HepG2 (cell line): ENCODE measurements at regions not wholly inside any gene's neighbourhood (a gene's known extent, or its start where the extent isn't known, plus 50 kb on each side); places are given as distances from the start of the nearest gene placed in this dataset.

Experiments used
- ATAC-seq: fragments of 200-7000 bp; cut with Tn5 transposase; 3 replicates; pipeline ENCODE4 v1.9.1; 2020; ENCODE audit warnings: mild to moderate bottlenecking, moderate library complexity
- BruUV-seq: library from RNA; stranded (reverse); fragments of 400-500 nt; replicated peaks from 2 replicates; lab custom pipeline; 2021; lab: Mats Ljungman, UMichigan
- CTCF ChIA-PET: fragments of 300-600 bp; formaldehyde crosslinking; extraction: SDS; loops from one replicate; lab custom pipeline; 2021; ENCODE audit warnings: low total read pairs, inconsistent platforms, low intra/inter-chr PET ratio; lab: Yijun Ruan, JAX
- POLR2A ChIA-PET: fragments of 350-600 bp; sonication (Branson Sonifier 250); formaldehyde crosslinking; loops from one replicate; lab custom pipeline; 2020; ENCODE audit warnings: antibody characterized with exemption, inconsistent platforms; lab: Yijun Ruan, JAX
- DNase-seq: peaks from one replicate; pipeline ENCODE4 v3.0.0-alpha.2; 2015; ENCODE audit warnings: low spot score
- FAIRE-seq: peaks from 3 replicates; lab custom pipeline; 2011; peaks lifted over from hg19 to GRCh38; lab: Jason Lieb, UNC
- H2AFZ ChIP-seq: one replicate; pipeline ENCODE4 v1.6.1; 2011; ENCODE audit warnings: low read length, inconsistent platforms
- H3K27ac ChIP-seq: fragments of 300-600 bp; 3 replicates; pipeline ENCODE4 v1.8.0; 2011; ENCODE audit warnings: mixed run types, mild to moderate bottlenecking, mixed read lengths, low read length, inconsistent platforms; ENCODE audit not compliant: insufficient read depth; ENCODE audit errors: extremely low read length
- H3K27me3 ChIP-seq, 2 experiments: fragments of 200-600 bp in 1 of 2; 2 replicates in 1 of 2; 3 replicates in 1 of 2; pipeline versions ENCODE4 v1.6.0 to v1.8.0; 2011; ENCODE audit warnings: low read length in 2 of 2, mild to moderate bottlenecking in 2 of 2, moderate library complexity in 2 of 2, inconsistent platforms in 1 of 2; ENCODE audit not compliant: insufficient read depth in 2 of 2, control insufficient read depth in 1 of 2
- H3K36me3 ChIP-seq, 2 experiments: fragments of 200-600 bp in 1 of 2; replicated peaks in 1 of 2; 2 replicates in 1 of 2; 3 replicates in 1 of 2; pipeline versions ENCODE4 v1.5.1 to v1.8.0; 2011; ENCODE audit warnings: low read length in 2 of 2, inconsistent platforms in 1 of 2; ENCODE audit not compliant: insufficient read depth in 2 of 2, control insufficient read depth in 1 of 2
- H3K4me1 ChIP-seq: 2 replicates; pipeline ENCODE4 v1.5.1; 2012; ENCODE audit warnings: low read length, inconsistent platforms; ENCODE audit not compliant: insufficient read depth
- H3K4me2 ChIP-seq: 2 replicates; pipeline ENCODE4 v1.6.0; 2011; ENCODE audit warnings: low read depth, low read length, inconsistent platforms
- H3K4me3 ChIP-seq, 3 experiments: fragments of 200-600 bp in 1 of 3; sonication (generic), shearing (Covaris generic) in 1 of 3; replicated peaks in 1 of 3; 2 replicates each; pipeline ENCODE4 v1.5.1; 2011 to 2016; ENCODE audit warnings: low read length in 3 of 3, inconsistent platforms in 2 of 3, low read depth in 2 of 3, mild to moderate bottlenecking in 2 of 3, control low read depth in 1 of 3, mixed read lengths in 1 of 3; ENCODE audit not compliant: insufficient read depth in 1 of 3
- H3K79me2 ChIP-seq: one replicate; pipeline ENCODE4 v1.6.1; 2011; ENCODE audit warnings: low read length, inconsistent platforms; ENCODE audit not compliant: insufficient read depth
- H3K9ac ChIP-seq: 2 replicates; pipeline ENCODE4 v1.6.0; 2011; ENCODE audit warnings: mild to moderate bottlenecking, low read depth, low read length, inconsistent platforms; ENCODE audit not compliant: insufficient read depth
- H3K9me3 ChIP-seq: 2 replicates; pipeline ENCODE4 v1.5.1; 2012; ENCODE audit warnings: mild to moderate bottlenecking, low read length
- H4K20me1 ChIP-seq: 2 replicates; pipeline ENCODE4 v1.6.0; 2011; ENCODE audit warnings: inconsistent platforms, mild to moderate bottlenecking, low read length, moderate library complexity; ENCODE audit not compliant: insufficient read depth
- HNRNPL ChIP-seq: fragments of 200-400 bp; formaldehyde crosslinking; IDR thresholded peaks from 2 replicates; pipeline ENCODE4 v1.6.1; 2017; ENCODE audit warnings: mild to moderate bottlenecking, low read depth, low read length
- IRF1 ChIP-seq: sonication (generic); formaldehyde crosslinking; IDR thresholded peaks from 2 replicates; pipeline ENCODE4 v1.4.0; 2020; ENCODE audit warnings: low read depth, mild to moderate bottlenecking, missing genetic modification reagents
- NR2F2 ChIP-seq: IDR thresholded peaks from 2 replicates; pipeline ENCODE4 v1.6.1; 2012; ENCODE audit warnings: low read depth, inconsistent platforms, borderline replicate concordance
- U2AF1 ChIP-seq: fragments of 200-400 bp; formaldehyde crosslinking; optimal IDR thresholded peaks from 2 replicates; pipeline ENCODE3; 2017; ENCODE audit warnings: mild to moderate bottlenecking, low read depth, low read length
- ZNF225 ChIP-seq: sonication (generic); formaldehyde crosslinking; IDR thresholded peaks from 2 replicates; pipeline ENCODE4 v1.4.0; 2020; ENCODE audit warnings: mild to moderate bottlenecking, missing genetic modification reagents
- ZNF569 ChIP-seq: sonication (generic); formaldehyde crosslinking; IDR thresholded peaks from 2 replicates; pipeline ENCODE4 v1.5.0; 2020; ENCODE audit warnings: mild to moderate bottlenecking, missing genetic modification reagents, moderate library complexity, borderline replicate concordance
- ZNF687 ChIP-seq: sonication (generic); formaldehyde crosslinking; IDR thresholded peaks from 2 replicates; pipeline ENCODE4 v1.5.1; 2020; ENCODE audit warnings: mild to moderate bottlenecking, missing genetic modification reagents, moderate library complexity
- ZNF780A ChIP-seq: sonication (generic); formaldehyde crosslinking; IDR thresholded peaks from 2 replicates; pipeline ENCODE4 v1.8.0; 2022; ENCODE audit warnings: mild to moderate bottlenecking, missing genetic modification reagents, moderate library complexity
- ZNF792 ChIP-seq: IDR thresholded peaks from 2 replicates; pipeline ENCODE4 v1.6.1; 2016
- ZSCAN30 ChIP-seq: sonication (generic); formaldehyde crosslinking; IDR thresholded peaks from 2 replicates; pipeline ENCODE4 v1.5.0; 2020; ENCODE audit warnings: mild to moderate bottlenecking, missing genetic modification reagents
- WGBS: methylation state at CpG from one replicate; pipeline ENCODE4 v1.1.6; 2017; ENCODE audit warnings: low lambda C conversion rate; 5-methylcytosine and 5-hydroxymethylcytosine counted together
- in situ Hi-C: cut with HindIII; loops from 2 replicates; pipeline ENCODE4 v1.10.0; 2017; ENCODE audit warnings: low pct_unique_long_range_greater_than_20kb; ENCODE audit not compliant: extremely low pct_ligation_motif_present
- intact Hi-C: fragments of 100-400 bp; cut with micrococcal nuclease; formaldehyde crosslinking; loops from one replicate; pipeline ENCODE4 v1.10.0; 2022; ENCODE audit not compliant: unreplicated experiment
- TF ChIP-seq, protein P1 (sequence below): sonication (generic); formaldehyde crosslinking; IDR thresholded peaks from 2 replicates; pipeline ENCODE4 v1.5.1; 2020; ENCODE audit warnings: missing genetic modification reagents, mild to moderate bottlenecking, borderline replicate concordance

DNA sequence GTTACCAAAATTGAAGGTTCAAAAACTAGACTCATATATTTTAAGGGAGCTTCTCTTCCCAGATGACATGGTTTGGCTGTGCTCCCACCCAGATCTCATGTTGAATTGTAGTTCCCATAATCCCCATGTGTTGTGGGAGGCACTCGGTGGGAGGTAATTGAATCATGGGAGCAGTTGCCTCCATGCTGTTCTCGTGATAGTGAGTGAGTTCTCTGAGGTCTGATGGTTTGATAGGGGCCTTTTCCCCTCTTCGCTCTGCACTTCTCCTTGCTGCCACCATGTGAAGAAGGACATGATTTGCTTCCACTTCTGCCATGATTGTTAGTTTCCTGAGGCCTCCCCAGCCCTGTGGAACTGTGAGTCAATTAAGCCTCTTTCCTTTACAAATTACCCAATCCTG is 140.1 kb downstream of the MAIP1 start:
- FAIRE-seq (no peak), DNase-seq (no peak), ATAC-seq (no peak)
- H3K9me3 ChIP-seq = no peaks in the 10 kb centered on the region
- ChIA-PET POLR2A (no interaction called here), CTCF (no interaction called here)
- WGBS = 47% methylated on average over 3 of the region's 3 CpGs
- BruUV-seq = no TSS peak
- no peak overlapping the region for H3K9ac ChIP-seq
- TF ChIP-seq, protein P1, sequence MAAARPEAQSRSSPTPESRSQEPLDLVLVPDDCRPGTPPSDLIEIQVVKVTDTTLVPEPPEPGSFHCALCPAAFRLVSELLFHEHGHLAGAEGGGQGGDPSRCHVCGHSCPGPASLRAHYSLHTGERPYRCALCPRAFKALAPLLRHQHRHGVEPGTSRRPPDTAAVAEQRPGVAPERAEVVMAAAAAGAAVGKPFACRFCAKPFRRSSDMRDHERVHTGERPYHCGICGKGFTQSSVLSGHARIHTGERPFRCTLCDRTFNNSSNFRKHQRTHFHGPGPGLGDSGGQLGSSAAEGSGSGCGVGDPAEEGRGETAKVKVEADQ (CRISPR knock-in tag) = no peak
- TF ChIP-seq NR2F2 (no peak), U2AF1 (no peak), ZNF569 (CRISPR knock-in tag) (no peak), IRF1 (CRISPR knock-in tag) (no peak), ZSCAN30 (no peak), ZNF225 (CRISPR knock-in tag) (no peak), ZNF687 (no peak), ZNF780A (CRISPR knock-in tag) (no peak), HNRNPL (no peak), ZNF792 (CRISPR knock-in tag) (no peak)
- peaks cover 9% of the 10 kb centered on the region for H3K4me1 ChIP-seq
- H3K4me3 ChIP-seq = no peak overlapping the region
- in situ Hi-C loops = no loop called here
- H3K36me3 ChIP-seq = no peaks in the 10 kb centered on the region
- intact Hi-C loops = no loop called here
- H3K4me2 ChIP-seq = no peak overlapping the region
- H3K27ac ChIP-seq = no peak overlapping the region
- H2AFZ ChIP-seq = no peak overlapping the region
- H4K20me1 ChIP-seq = no peaks in the 10 kb centered on the region
- H3K27me3 ChIP-seq = peaks cover 0 to 9% of the 10 kb centered on the region in 2 experiments; a peak in 2 of 5 replicates
- no peaks in the 10 kb centered on the region for H3K79me2 ChIP-seq
